K562 (cell line): ENCODE measurements at regions not wholly inside any gene's neighbourhood (a gene's known extent, or its start where the extent isn't known, plus 50 kb on each side); places are given as distances from the start of the nearest gene placed in this dataset.

Source experiments
- ATAC-seq: fragments of 200-7000 bp; cut with Tn5 transposase; 3 replicates; pipeline ENCODE4 v1.9.1; 2020; ENCODE audit warnings: moderate library complexity
- BruUV-seq: library from RNA; stranded (reverse); fragments of 400-500 nt; replicated peaks from 2 replicates; lab custom pipeline; 2021; lab: Mats Ljungman, UMichigan
- CTCF ChIA-PET: fragments of 300-600 bp; formaldehyde crosslinking; extraction: SDS; loops from one replicate; lab custom pipeline; 2021; ENCODE audit warnings: low intra/inter-chr PET ratio; lab: Yijun Ruan, JAX
- POLR2A ChIA-PET: fragments of 300-600, 350-650 bp; sonication (Branson Sonifier 250); formaldehyde crosslinking; extraction: SDS; loops from one replicate; lab custom pipeline; 2021; ENCODE audit warnings: antibody characterized with exemption, inconsistent platforms; lab: Yijun Ruan, JAX
- DNase-seq, 4 experiments: peaks; one replicate each; pipeline versions ENCODE4 v3.0.0 to v3.0.0-alpha.2; 2011 to 2018; ENCODE audit warnings: low spot score in 3 of 4, mixed read lengths in 3 of 4; ENCODE audit errors: extremely low read depth in 1 of 4
- FAIRE-seq: peaks from 2 replicates; lab custom pipeline; 2011; peaks lifted over from hg19 to GRCh38; lab: Jason Lieb, UNC
- H2AFZ ChIP-seq: 2 replicates; pipeline ENCODE4 v1.6.0; 2011; ENCODE audit warnings: low read depth, low read length, control low read depth, inconsistent platforms
- H3K27ac ChIP-seq: fragments of 200-600 bp; 3 replicates; pipeline ENCODE4 v1.8.0; 2011; ENCODE audit warnings: low read depth, mild to moderate bottlenecking, control low read depth, inconsistent platforms, low read length, moderate library complexity, mixed read lengths; ENCODE audit errors: extremely low read depth
- H3K27me3 ChIP-seq, 2 experiments: fragments of 300-600 bp in 1 of 2; 2 replicates in 1 of 2; 3 replicates in 1 of 2; pipeline versions ENCODE4 v1.6.0 to v1.8.0; 2011; ENCODE audit warnings: inconsistent platforms in 2 of 2, low read length in 2 of 2, mild to moderate bottlenecking in 1 of 2, mixed read lengths in 1 of 2, moderate library complexity in 1 of 2; ENCODE audit not compliant: control insufficient read depth in 2 of 2, insufficient read depth in 2 of 2
- H3K36me3 ChIP-seq: fragments of 300-600 bp; 3 replicates; pipeline ENCODE4 v1.8.0; 2011; ENCODE audit warnings: mild to moderate bottlenecking, low read length, inconsistent platforms; ENCODE audit not compliant: control insufficient read depth, insufficient read depth
- H3K4me1 ChIP-seq, 2 experiments: fragments of 200-600 bp in 1 of 2; replicated peaks in 1 of 2; 2 replicates in 1 of 2; 3 replicates in 1 of 2; pipeline versions ENCODE4 v1.5.1 to v1.8.0; 2011; ENCODE audit warnings: inconsistent platforms in 2 of 2, low read length in 2 of 2, mild to moderate bottlenecking in 1 of 2, mixed read lengths in 1 of 2, moderate library complexity in 1 of 2; ENCODE audit not compliant: control insufficient read depth in 2 of 2, insufficient read depth in 2 of 2
- H3K4me2 ChIP-seq: 2 replicates; pipeline ENCODE4 v1.6.1; 2011; ENCODE audit warnings: low read length, control low read depth, inconsistent platforms, mixed read lengths; ENCODE audit not compliant: insufficient read depth
- H3K4me3 ChIP-seq: fragments of 200-600 bp; sonication (generic), shearing (Covaris generic); 2 replicates; pipeline ENCODE4 v1.5.1; 2016; ENCODE audit warnings: control low read depth, inconsistent platforms
- H3K79me2 ChIP-seq: fragments of 200-600 bp; 3 replicates; pipeline ENCODE4 v1.8.0; 2011; ENCODE audit warnings: low read length, inconsistent platforms; ENCODE audit not compliant: control insufficient read depth, insufficient read depth
- H3K9ac ChIP-seq, 2 experiments: 2 replicates each; pipeline versions ENCODE4 v1.6.0 to v1.6.1; 2011; ENCODE audit warnings: low read depth in 2 of 2, low read length in 2 of 2, control low read depth in 1 of 2, inconsistent platforms in 1 of 2, mild to moderate bottlenecking in 1 of 2, mixed read lengths in 1 of 2; ENCODE audit not compliant: insufficient read depth in 1 of 2
- H3K9me1 ChIP-seq: one replicate; pipeline ENCODE4 v1.6.0; 2011; ENCODE audit warnings: inconsistent platforms, mild to moderate bottlenecking, low read length, moderate library complexity; ENCODE audit not compliant: control insufficient read depth, insufficient read depth
- H3K9me3 ChIP-seq: replicated peaks from 2 replicates; pipeline ENCODE4 v1.5.1; 2011; ENCODE audit warnings: low read depth, low read length, inconsistent platforms; ENCODE audit not compliant: control insufficient read depth, insufficient read depth
- H4K20me1 ChIP-seq: replicated peaks from 2 replicates; pipeline ENCODE4 v1.6.1; 2011; ENCODE audit warnings: low read length, inconsistent platforms, mixed read lengths; ENCODE audit not compliant: control insufficient read depth, insufficient read depth
- CTBP1 ChIP-seq: fragments of 450-650 bp; IDR thresholded peaks from 2 replicates; pipeline ENCODE4 v1.6.1; 2016; ENCODE audit warnings: borderline replicate concordance
- SP1 ChIP-seq: sonication (generic); formaldehyde crosslinking; IDR thresholded peaks from 2 replicates; pipeline ENCODE4 v1.8.1; 2022; ENCODE audit warnings: mild to moderate bottlenecking, missing genetic modification reagents
- SRSF1 ChIP-seq: fragments of 200-400 bp; formaldehyde crosslinking; IDR thresholded peaks from 2 replicates; pipeline ENCODE4 v1.6.1; 2017; ENCODE audit warnings: mild to moderate bottlenecking, low read depth, low read length, moderate library complexity
- ZBTB1 ChIP-seq: sonication (generic); formaldehyde crosslinking; IDR thresholded peaks from 2 replicates; pipeline ENCODE4 v1.8.1; 2023; ENCODE audit warnings: missing genetic modification reagents, low read depth, mild to moderate bottlenecking, borderline replicate concordance
- in situ Hi-C: fragments of 300-500 bp; cut with MboI; formaldehyde crosslinking; loops from 4 replicates; pipeline ENCODE4 v1.15.0; 2018; ENCODE audit warnings: inconsistent platforms, mixed read lengths
- intact Hi-C: fragments of 100-400 bp; cut with micrococcal nuclease; formaldehyde crosslinking; loops from 2 replicates; pipeline ENCODE4 v1.14.2; 2022
- TF ChIP-seq, protein P1 (sequence below): fragments of 250-450 bp; sonication (Bioruptor Pico); IDR thresholded peaks from 2 replicates; pipeline ENCODE4 v1.5.0; 2021
- TF ChIP-seq, protein P2 (sequence below): sonication (generic); formaldehyde crosslinking; IDR thresholded peaks from 2 replicates; pipeline ENCODE4 v1.8.1; 2023; ENCODE audit warnings: mild to moderate bottlenecking, missing genetic modification reagents
- TF ChIP-seq, protein P3 (sequence below): fragments of 250-450 bp; sonication (Bioruptor Pico); IDR thresholded peaks from 2 replicates; pipeline ENCODE4 v1.9.0; 2021; ENCODE audit warnings: mild to moderate bottlenecking, inconsistent platforms
- TF ChIP-seq, protein P4 (sequence below), 2 experiments: fragments of 450-650 bp; IDR thresholded peaks; 2 replicates each; pipeline ENCODE4 v1.6.1; 2016
- TF ChIP-seq, protein P5 (sequence below): fragments of 250-450 bp; sonication (Bioruptor Pico); IDR thresholded peaks from 2 replicates; pipeline ENCODE4 v1.5.0; 2021
- TF ChIP-seq, protein P6 (sequence below): sonication (generic); formaldehyde crosslinking; IDR thresholded peaks from 2 replicates; pipeline ENCODE4 v1.8.0; 2022; ENCODE audit warnings: mild to moderate bottlenecking, low read depth, missing genetic modification reagents

DNA sequence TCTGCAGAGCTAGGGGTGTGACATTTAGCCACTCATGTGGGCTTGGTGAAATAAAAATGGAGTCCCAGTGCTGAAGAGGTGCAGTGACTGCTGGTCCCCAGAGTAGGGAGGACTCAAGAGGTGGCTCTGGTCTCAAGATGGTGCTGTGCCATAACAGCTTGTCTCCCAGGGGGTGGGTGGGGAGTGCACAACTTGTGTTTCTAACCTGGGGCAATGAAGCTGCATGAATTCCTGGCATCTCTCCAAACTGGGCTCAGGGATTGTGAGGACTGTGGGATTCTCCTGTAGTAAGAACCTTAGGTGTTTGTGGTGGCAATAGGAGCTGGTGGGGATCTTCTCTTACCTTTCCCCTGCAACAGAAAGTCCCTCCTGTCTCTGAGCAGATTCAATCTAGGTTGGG lies 278.9 kb upstream of the SFRP2 start:
- POLR2A ChIA-PET = interaction anchor here (1.1 kb wide), 1 partner anchor 482 kb away, joined by 3 read pairs; the partner anchor contains the start of gene PLRG1
- in situ Hi-C loops = no loop called here
- DNase-seq (no peak), ATAC-seq (no peak), FAIRE-seq (no peak)
- no peaks in the 10 kb centered on the region for H3K4me1 ChIP-seq
- no peak overlapping the region for H3K27ac ChIP-seq
- no TSS peak for BruUV-seq
- no peak overlapping the region for H3K4me2 ChIP-seq
- no peak overlapping the region for H3K4me3 ChIP-seq
- CTCF ChIA-PET = no interaction called here
- H3K9me1 ChIP-seq = no peaks in the 10 kb centered on the region
- no peaks in the 10 kb centered on the region for H3K79me2 ChIP-seq
- H4K20me1 ChIP-seq = no peaks in the 10 kb centered on the region
- H3K27me3 ChIP-seq = no peaks in the 10 kb centered on the region
- no peak overlapping the region for H3K9ac ChIP-seq
- no peaks in the 10 kb centered on the region for H3K36me3 ChIP-seq
- intact Hi-C loops = no loop called here
- no peak overlapping the region for H2AFZ ChIP-seq
- no peaks in the 10 kb centered on the region for H3K9me3 ChIP-seq
- no peak for TF ChIP-seq SRSF1
- TF ChIP-seq, protein P1, sequence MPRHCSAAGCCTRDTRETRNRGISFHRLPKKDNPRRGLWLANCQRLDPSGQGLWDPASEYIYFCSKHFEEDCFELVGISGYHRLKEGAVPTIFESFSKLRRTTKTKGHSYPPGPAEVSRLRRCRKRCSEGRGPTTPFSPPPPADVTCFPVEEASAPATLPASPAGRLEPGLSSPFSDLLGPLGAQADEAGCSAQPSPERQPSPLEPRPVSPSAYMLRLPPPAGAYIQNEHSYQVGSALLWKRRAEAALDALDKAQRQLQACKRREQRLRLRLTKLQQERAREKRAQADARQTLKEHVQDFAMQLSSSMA = no peak
- TF ChIP-seq SP1 (CRISPR knock-in tag) = no peak
- TF ChIP-seq, protein P2, sequence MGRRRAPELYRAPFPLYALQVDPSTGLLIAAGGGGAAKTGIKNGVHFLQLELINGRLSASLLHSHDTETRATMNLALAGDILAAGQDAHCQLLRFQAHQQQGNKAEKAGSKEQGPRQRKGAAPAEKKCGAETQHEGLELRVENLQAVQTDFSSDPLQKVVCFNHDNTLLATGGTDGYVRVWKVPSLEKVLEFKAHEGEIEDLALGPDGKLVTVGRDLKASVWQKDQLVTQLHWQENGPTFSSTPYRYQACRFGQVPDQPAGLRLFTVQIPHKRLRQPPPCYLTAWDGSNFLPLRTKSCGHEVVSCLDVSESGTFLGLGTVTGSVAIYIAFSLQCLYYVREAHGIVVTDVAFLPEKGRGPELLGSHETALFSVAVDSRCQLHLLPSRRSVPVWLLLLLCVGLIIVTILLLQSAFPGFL (CRISPR knock-in tag) = no peak
- TF ChIP-seq, protein P3, sequence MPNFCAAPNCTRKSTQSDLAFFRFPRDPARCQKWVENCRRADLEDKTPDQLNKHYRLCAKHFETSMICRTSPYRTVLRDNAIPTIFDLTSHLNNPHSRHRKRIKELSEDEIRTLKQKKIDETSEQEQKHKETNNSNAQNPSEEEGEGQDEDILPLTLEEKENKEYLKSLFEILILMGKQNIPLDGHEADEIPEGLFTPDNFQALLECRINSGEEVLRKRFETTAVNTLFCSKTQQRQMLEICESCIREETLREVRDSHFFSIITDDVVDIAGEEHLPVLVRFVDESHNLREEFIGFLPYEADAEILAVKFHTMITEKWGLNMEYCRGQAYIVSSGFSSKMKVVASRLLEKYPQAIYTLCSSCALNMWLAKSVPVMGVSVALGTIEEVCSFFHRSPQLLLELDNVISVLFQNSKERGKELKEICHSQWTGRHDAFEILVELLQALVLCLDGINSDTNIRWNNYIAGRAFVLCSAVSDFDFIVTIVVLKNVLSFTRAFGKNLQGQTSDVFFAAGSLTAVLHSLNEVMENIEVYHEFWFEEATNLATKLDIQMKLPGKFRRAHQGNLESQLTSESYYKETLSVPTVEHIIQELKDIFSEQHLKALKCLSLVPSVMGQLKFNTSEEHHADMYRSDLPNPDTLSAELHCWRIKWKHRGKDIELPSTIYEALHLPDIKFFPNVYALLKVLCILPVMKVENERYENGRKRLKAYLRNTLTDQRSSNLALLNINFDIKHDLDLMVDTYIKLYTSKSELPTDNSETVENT (CRISPR knock-in tag) = no peak
- TF ChIP-seq, protein P4, sequence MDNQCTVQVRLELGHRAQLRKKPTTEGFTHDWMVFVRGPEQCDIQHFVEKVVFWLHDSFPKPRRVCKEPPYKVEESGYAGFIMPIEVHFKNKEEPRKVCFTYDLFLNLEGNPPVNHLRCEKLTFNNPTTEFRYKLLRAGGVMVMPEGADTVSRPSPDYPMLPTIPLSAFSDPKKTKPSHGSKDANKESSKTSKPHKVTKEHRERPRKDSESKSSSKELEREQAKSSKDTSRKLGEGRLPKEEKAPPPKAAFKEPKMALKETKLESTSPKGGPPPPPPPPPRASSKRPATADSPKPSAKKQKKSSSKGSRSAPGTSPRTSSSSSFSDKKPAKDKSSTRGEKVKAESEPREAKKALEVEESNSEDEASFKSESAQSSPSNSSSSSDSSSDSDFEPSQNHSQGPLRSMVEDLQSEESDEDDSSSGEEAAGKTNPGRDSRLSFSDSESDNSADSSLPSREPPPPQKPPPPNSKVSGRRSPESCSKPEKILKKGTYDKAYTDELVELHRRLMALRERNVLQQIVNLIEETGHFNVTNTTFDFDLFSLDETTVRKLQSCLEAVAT (IDR thresholded peaks at IDR 0.05) = no peak
- TF ChIP-seq CTBP1 = no peak
- TF ChIP-seq ZBTB1 (CRISPR knock-in tag) = no peak
- TF ChIP-seq, protein P5, sequence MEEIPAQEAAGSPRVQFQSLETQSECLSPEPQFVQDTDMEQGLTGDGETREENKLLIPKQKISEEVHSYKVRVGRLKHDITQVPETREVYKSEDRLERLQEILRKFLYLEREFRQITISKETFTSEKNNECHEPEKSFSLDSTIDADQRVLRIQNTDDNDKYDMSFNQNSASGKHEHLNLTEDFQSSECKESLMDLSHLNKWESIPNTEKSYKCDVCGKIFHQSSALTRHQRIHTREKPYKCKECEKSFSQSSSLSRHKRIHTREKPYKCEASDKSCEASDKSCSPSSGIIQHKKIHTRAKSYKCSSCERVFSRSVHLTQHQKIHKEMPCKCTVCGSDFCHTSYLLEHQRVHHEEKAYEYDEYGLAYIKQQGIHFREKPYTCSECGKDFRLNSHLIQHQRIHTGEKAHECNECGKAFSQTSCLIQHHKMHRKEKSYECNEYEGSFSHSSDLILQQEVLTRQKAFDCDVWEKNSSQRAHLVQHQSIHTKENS (CRISPR knock-in tag) = no peak
- TF ChIP-seq, protein P6, sequence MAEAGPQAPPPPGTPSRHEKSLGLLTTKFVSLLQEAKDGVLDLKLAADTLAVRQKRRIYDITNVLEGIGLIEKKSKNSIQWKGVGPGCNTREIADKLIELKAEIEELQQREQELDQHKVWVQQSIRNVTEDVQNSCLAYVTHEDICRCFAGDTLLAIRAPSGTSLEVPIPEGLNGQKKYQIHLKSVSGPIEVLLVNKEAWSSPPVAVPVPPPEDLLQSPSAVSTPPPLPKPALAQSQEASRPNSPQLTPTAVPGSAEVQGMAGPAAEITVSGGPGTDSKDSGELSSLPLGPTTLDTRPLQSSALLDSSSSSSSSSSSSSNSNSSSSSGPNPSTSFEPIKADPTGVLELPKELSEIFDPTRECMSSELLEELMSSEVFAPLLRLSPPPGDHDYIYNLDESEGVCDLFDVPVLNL (CRISPR knock-in tag) = no peak
